ENCODE measurements at regions not wholly inside any gene's neighbourhood (a gene's known extent, or its start where the extent isn't known, plus 50 kb on each side); places are given as distances from the start of the nearest gene placed in this dataset.

GRCh38 chr18:47530695-47531094 is 279.2 kb upstream of the SKOR2 start:
- DNase-seq: no peak

GRCh38 chr18:47528343-47528742 is 276.9 kb upstream of the SKOR2 start:
- DNase-seq: no peak

DNA sequence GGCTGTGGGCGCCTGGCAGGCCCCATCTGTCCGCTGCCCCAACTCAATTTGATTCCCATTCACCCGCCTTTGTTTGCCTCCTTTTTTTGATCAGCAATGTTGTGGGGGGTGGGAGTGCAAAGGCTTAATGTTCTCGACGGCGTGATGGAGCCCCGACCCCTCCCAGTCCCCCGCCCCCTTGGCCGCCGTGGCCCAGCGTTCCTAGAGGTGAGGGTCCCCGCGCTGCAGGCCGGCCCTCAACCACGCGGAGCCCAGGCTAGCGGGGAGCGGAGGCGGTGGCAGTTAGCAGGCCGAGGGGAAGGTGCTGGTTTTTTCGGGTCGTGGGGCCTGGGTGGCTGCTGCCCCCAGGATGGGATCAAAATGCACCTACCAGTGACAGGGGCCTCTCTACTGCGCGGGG is 274.7 kb upstream of the SKOR2 start:
- no peak for DNase-seq

DNA sequence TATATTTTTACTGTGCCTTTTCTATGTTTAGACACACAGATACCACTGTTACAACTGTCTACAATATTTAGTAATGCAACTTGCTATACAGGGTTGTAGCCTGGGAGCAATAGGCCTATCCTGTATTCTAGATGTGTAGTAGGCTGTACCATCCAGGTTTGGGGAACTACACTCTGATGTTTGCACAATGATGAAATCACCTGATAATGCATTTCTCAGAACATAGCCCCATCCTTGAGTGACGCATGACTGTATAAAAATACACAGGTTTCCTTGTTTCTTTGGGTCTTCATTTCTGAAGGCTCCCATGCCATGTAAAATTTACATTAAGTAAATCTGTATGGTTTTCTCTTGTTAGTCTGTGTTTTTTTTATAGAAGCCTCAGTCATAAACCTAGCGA is 270.9 kb upstream of the SKOR2 start:
- DNase-seq: no peak

DNA sequence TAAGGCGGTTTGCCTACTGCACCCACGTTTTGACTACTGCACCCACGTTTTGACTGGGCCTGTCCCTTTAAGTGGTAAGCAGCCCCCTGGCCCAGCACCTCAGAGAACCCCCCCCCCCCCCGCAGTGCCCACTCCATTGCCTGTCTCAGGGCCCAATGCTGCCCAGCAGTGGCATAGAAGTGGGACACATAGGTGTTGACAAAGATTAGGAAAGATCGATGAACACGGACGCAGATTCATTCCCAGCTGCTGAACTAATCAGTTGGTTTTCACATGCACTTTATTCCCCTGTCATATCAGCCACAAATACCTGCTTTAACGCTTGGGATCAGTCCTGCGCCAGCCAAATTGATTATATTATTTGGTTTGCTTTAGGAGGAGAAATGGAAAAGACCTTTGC is 268.8 kb upstream of the SKOR2 start:
- DNase-seq: no peak

DNA sequence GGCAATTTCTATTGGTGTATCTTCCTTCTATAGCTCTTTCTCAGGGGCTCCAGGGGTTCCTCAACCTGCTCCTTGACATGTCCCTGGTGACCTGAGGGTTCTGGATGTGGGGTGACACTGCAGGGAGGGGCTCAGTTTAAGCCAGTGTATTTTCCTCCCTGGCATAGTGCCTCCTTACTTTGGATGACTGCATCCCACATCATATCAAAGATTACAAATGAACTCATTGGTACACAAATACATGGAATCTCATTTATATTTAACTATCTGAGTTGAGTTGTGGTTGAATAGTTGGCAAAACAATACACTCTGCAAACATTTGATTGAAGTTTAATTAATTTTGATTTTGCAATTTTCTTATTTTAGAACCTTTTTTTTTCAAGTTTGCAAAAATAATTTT is 268.2 kb upstream of the SKOR2 start:
- DNase-seq: no peak

DNA sequence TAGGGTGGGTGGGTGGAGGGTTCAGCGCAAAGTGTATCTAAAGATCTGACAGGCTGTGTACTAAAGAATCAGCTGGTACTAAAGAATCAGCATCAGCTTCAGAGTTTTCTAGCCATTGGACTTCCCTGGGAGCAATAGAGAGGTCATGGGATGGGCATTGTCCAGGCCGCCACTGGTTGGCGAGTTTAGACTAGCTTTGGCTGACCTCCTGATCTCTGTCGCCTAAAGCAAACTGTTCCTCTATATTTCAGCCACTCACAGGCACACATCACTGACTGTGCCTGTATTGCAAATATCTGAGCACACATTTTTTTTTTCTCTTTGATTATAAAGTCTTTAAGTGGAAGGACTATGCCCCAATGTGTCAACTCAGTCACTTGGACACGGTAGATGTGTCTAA is 267.8 kb upstream of the SKOR2 start:
- no peak for DNase-seq

DNA sequence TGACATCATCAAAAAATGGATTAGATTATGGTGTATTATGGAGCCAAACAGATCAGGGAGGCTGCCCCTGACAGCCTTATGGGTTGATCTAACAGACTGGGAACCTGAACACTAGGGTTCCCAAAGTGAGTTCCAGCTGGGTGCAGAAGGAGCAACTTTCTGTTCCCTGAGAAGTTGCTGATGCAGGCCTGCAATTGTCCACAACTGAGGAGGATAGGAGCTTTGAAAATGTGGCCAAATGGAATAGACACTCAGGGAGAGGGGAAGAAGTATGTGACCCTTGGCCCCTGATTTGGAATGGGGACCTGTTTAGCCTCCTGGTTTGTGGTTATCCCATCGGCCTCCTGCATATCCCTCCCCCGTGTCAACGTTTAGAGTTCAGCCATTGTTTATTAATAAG is 262.2 kb upstream of the SKOR2 start:
- DNase-seq: no peak

DNA sequence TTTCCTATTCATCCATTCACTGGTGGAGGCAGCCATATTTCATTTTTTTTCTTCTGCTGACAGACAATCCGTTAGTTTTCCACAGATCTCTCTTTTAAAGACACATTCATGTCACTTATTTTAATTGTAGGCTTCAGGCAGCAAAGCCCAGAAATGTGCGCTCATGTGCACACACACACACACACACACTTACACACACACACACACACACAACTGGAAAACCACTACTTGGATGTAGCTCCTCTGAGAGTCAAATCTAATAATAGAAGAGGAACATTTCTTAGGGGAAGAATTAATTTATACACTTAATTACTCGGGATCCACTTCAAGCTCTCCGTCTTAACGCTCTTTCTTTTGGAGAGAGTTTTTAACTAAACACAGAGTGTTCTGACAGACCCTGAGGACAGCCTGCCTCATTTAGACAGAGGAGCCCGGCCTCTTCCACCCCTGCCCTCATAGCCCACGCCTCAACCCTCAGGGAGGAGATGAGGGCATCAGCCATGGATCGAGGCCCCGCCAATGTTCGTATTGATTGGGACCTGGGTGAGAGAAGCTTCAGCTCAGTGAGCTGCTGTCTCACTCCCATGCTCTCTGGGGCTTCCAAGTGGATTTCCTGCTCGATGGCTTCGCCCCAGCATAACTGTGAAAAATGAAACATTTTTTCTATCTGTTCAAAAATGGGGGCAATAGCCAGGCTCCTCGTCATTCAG is 261.4 kb upstream of the SKOR2 start:
- no peak for DNase-seq

DNA sequence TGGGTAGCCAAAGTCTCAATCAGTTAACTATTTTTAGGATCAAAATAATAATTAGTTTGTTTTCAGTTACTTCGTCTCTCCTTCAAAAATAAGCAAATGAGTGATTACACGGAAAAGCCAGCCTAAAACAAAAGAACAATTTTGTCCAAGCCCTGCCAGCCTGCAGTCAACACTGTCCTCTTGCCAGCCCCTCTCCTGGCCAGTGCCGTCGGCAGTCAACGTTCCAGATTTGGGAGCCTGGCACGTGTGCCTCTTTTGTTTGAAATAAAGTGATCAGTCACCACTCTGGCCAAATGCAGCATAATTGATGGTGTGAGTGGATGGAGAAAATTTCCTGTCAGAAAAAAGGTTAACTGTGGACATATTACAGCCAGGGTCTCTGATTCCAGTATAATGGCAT is 260.6 kb upstream of the SKOR2 start:
- no peak for DNase-seq

- DNase-seq: no peak
Observed at GRCh38 chr18:47510831-47511230, 259.4 kb upstream of the SKOR2 start.

- no peak for DNase-seq
Observed at GRCh38 chr18:47507651-47508050, 256.2 kb upstream of the SKOR2 start.

DNA sequence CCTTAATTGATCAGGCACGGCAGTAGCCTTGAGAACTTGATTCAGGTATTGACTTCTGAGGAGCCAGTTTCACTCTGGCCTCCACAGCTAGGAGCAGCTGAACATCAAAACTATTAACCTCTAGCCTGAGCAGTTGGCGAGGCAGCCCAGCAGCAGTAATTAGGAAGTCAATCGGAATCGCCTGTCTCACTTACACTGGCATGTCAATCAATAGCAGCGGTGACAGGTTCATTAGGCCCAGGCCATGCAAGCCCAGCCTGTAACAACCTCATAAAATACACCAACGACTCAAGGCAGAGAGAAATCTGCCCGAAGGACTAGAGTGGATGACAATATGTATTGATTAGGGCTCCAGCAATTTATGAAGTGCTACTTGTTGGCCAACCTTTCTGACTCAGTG is 255.4 kb upstream of the SKOR2 start:
- DNase-seq: no peak

DNA sequence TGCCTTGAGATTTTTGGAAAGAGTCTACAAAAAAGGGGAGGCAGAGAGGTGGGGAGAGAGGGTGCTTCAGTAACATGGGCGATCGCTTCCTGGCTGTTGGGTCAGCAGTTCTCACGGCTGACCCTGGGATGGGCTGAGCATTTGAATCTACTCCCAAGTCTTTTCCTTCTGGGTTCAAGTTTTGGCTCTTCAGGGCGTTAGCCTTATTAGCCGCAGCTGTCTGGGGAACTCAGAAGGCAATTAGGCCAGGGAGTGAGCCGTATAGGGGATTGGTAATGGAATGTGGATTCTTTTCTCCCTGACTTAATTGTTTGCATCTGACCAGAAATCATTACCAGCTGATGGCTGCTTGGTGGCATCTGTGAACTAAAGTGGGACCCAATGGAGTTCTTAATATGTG is 250.5 kb upstream of the SKOR2 start:
- no peak for DNase-seq

- DNase-seq: no peak
Observed at GRCh38 chr18:47500930-47501329, 249.5 kb upstream of the SKOR2 start.

DNA sequence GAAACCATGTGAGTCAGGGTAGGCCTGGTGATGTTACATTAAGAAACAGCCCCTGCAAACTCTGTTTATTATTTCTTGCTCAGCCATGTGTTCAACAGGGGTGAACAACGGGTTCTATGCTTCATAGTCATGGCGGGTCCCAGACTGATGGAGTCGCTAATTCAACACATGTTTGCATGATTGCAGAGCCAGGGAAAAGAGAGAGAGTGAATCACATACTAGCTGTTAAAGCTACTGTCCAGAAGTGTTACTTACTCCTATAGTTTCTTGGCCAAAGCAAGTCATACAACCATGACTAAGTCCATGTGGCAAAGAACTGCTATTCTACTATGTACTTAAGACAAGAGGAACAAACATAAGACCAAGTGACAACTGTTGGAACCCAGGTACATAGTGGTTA is 241.2 kb upstream of the SKOR2 start:
- no peak for DNase-seq

GRCh38 chr18:47490882-47491281 is 239.4 kb upstream of the SKOR2 start:
- DNase-seq: no peak

DNA sequence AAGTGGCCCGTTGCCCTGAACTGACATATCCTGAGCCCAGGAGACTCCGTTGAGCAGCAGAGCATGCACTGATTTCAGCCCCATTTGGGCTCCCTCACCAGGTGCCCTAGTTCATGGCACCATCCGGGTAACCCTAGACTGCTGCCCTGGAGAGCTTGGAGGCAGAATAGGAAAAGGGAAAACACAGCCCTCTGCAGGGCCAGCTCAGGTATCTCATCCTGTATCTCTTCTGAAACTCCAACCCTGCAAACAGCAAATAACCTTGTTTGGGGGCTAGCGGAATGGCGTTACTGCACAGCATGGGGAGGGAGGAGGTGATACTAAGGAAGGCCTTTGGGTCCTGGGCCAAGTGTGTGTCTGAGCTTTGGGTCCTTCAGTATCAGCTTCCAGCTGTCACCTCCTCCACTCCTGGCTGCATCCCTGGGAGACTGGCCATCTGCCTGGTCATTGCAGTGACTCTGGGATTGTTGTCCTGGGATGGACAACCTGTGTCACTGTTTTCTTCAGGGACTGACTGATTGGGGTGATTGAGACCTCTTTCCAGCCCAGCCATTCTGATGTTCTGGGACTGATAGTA is 233.8 kb upstream of the SKOR2 start:
- DNase-seq: no peak

- DNase-seq: no peak
Observed at GRCh38 chr18:47484068-47484467, 232.6 kb upstream of the SKOR2 start.

DNA sequence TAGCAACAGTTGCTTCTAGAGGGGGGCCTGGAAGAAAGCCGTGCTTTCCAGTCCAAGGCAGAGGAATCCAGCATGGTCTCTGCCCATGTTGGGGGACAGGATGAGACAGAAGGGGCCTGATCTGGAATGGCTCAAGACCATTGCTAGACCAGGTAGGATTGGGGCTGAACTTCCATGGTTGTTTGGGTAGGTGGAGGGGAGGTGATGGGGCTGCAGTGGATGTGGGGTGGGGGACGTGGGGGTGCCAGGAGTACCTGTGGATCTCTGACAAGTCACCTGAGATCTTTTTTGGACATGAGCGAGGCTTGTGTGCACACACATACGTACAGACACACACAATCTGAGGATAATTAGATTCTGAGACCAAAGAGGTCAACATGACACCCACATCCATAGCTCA is 228.7 kb upstream of the SKOR2 start:
- no peak for DNase-seq

GRCh38 chr18:47471784-47472183 is 220.3 kb upstream of the SKOR2 start:
- no peak for DNase-seq

DNA sequence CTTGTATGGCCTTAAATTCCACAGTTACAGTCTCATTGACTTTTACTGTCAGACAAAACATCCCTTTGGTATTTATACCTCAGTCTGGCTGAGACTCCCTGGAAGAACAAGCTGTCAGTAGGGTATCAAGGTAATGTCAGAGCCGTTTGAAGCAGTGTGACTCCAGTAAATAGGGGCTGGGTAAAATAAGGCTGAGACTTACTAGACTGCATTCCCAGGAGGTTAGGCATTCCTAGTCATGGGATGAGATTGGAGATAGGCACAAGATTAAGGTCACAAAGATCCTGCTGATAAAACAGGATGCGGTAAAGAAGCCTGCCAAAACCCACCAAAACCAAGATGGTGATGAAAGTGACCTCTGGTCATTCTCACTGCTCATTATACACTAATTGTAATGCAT is 219.5 kb upstream of the SKOR2 start:
- DNase-seq: no peak

DNA sequence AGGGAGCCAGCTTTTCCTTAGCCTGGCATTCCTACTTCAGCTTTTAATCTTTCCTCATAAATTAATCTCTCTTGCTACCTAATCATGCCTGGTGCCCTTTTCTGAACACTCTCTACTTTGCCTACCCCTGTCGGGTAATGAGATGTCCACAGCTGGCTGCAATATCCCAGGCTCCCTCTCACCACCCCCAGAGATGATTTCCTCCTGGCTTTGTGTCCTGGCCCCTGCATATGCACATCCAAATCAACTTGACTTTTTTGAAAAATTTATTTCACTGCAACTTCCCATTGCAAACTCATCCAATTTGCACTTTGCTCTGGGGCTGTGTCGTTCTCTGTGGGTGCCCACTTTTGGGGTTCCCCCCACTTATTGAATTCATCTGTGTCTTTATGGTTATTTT is 218.1 kb upstream of the SKOR2 start:
- DNase-seq: no peak

- no peak for DNase-seq
Observed at GRCh38 chr18:47461977-47462376, 210.5 kb upstream of the SKOR2 start.

GRCh38 chr18:47461406-47461948 is 210.0 kb upstream of the SKOR2 start:
- no peak for DNase-seq

Measured in NCI-H1694 (cell line).